Muscle of leg (tissue), 3 donors: ENCODE measurements at regions not wholly inside any gene's neighbourhood (a gene's known extent, or its start where the extent isn't known, plus 50 kb on each side); places are given as distances from the start of the nearest gene placed in this dataset.
"Not testable (repeated sequence)": the region's sequence is repeated elsewhere in the genome, so short reads cannot be mapped to it uniquely, and the experiment has no call there.

Experiments
- DNase-seq: peaks from one replicate; pipeline ENCODE4 v3.0.0; 2013
- H3K27ac ChIP-seq: one replicate; pipeline ENCODE4 v1.5.1; 2013; ENCODE audit warnings: mild to moderate bottlenecking, low read length, control low read depth
- H3K27me3 ChIP-seq: one replicate; pipeline ENCODE4 v1.6.1; 2013; ENCODE audit warnings: low read length; ENCODE audit not compliant: control insufficient read depth, insufficient read depth
- H3K36me3 ChIP-seq: one replicate; pipeline ENCODE4 v1.6.1; 2013; ENCODE audit warnings: low read length; ENCODE audit not compliant: control insufficient read depth, insufficient read depth
- H3K4me1 ChIP-seq: one replicate; pipeline ENCODE4 v1.6.1; 2013; ENCODE audit warnings: low read length; ENCODE audit not compliant: control insufficient read depth, insufficient read depth
- H3K4me3 ChIP-seq: one replicate; pipeline ENCODE4 v1.5.1; 2013; ENCODE audit warnings: low read length, control low read depth
- H3K9me3 ChIP-seq: replicated peaks from 2 replicates; pipeline ENCODE4 v1.6.1; 2013; ENCODE audit warnings: low read depth, low read length; ENCODE audit not compliant: control insufficient read depth
- WGBS: methylation state at CpG from one replicate; pipeline ENCODE4 v1.1.5; 2013; ENCODE audit warnings: missing lambda C conversion rate; ENCODE audit not compliant: insufficient coverage; 5-methylcytosine and 5-hydroxymethylcytosine counted together

DNA sequence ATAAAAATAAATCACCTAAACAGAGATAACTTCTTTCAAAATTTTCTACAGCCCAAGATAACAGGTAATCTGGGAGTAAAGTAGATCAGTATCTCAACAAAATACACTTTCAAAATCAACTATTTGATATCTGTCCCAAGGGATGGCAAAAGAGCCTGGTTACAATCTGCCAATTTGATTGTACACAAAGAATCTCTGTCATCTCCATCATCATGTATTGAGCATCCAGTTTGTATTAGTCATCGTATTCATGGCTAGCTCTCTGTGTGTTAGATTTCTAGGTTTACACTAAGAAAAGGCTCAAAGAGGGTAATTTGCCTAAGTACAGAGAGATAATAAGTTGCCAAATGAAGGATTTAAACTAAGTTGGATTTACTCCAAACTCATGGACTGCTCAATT, 329.0 kb upstream of the NRSN1 start:
- no peaks in the 10 kb centered on the region for H3K27me3 ChIP-seq
- no peak for DNase-seq
- H3K36me3 ChIP-seq, result no peaks in the 10 kb centered on the region
- WGBS, result no CpG with 5 or more reads among the region's 1 CpG
- H3K27ac ChIP-seq, result no peak overlapping the region
- no peaks in the 10 kb centered on the region for H3K4me1 ChIP-seq
- no peaks in the 10 kb centered on the region for H3K9me3 ChIP-seq
- H3K4me3 ChIP-seq, result no peak overlapping the region

DNA sequence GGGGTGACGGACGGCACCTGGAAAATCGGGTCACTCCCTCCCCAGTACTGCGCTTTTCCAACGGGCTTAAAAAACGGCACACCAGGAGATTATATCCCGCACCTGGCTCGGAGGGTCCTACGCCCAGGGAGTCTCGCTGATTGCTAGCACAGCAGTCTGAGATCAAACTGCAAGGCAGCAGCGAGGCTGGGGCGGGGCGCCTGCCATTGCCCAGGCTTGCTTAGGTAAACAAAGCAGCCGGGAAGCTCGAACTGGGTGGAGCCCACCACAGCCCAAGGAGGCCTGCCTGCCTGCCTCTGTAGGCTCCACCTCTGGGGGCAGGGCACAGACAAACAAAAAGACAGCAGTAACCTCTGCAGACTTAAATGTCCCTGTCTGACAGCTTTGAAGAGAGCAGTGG, 321.7 kb upstream of the NRSN1 start:
- DNase-seq, H3K27me3 ChIP-seq, H3K9me3 ChIP-seq, H3K27ac ChIP-seq, H3K4me3 ChIP-seq, H3K4me1 ChIP-seq, H3K36me3 ChIP-seq: not testable (repeated sequence)
- 93% methylated on average over 5 of the region's 15 CpGs for WGBS

DNA sequence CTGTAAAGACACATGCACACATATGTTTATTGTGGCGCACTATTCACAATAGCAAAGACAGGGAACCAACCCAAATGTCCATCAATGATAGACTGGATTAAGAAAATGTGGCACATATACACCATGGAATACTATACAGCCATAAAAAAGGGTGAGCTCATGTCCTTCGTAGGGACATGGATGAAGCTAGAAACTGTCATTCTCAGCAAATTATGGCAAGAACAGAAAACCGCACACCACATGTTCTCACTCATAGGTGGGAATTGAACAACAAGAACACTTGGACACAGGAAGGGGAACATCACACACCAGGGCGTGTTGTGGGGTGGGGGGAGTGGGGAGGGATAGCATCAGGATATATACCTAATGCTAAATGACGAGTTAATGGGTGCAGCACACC, 304.9 kb upstream of the NRSN1 start:
- H3K9me3 ChIP-seq, H3K36me3 ChIP-seq, H3K4me1 ChIP-seq, H3K4me3 ChIP-seq, DNase-seq, H3K27me3 ChIP-seq, H3K27ac ChIP-seq: not testable (repeated sequence)
- no CpG with 5 or more reads among the region's 5 CpGs for WGBS

DNA sequence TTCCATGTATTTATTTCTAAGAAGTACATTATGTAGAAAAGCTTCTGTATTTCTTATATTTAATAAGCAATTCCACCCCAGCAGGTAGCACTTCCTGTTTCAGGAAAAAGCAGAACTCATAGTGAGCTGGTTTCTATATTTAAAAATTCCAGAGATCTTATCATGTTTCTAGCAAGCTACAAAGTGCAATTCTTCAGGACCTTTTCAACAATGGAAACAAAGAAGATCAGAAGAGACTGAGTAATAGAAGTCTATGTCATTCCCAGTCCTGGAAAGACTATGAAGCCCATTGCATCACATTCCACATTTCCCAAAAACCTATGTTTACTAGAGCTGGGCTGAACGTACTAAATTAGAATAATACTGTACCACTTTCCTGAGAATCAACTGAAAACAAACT, 302.6 kb upstream of the NRSN1 start:
- Histone ChIP-seq H3K4me1 (no peaks in the 10 kb centered on the region), H3K4me3 (no peak overlapping the region), H3K36me3 (no peaks in the 10 kb centered on the region), H3K27me3 (no peaks in the 10 kb centered on the region), H3K27ac (no peak overlapping the region), H3K9me3 (no peaks in the 10 kb centered on the region)
- no CpG with 5 or more reads among the region's 1 CpG for WGBS
- no peak for DNase-seq

DNA sequence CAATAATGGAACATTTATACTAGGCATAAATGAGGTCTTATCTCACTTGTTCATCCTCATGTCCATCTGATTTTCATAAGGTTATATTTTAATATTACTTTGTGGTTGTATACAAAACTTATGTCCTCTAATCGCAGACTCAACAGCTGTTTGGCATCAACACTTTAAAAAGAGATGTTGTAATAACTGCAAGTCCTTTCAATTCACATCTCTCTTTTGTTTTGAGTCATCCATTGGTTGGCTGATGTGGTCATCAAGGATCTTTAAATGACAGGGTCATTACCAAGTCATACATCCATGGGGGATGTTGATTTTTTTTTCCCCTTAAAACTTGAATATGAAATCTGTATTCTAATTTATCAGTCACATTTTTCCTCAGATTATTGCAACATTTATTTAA, 299.4 kb upstream of the NRSN1 start:
- H3K27ac ChIP-seq, result no peak overlapping the region
- no peaks in the 10 kb centered on the region for H3K27me3 ChIP-seq
- WGBS, result no CpG with 5 or more reads among the region's 1 CpG
- H3K4me3 ChIP-seq, result no peak overlapping the region
- H3K4me1 ChIP-seq, result no peaks in the 10 kb centered on the region
- H3K9me3 ChIP-seq, result no peaks in the 10 kb centered on the region
- peak; percentile 8 for DNase-seq
- H3K36me3 ChIP-seq, result no peaks in the 10 kb centered on the region

DNA sequence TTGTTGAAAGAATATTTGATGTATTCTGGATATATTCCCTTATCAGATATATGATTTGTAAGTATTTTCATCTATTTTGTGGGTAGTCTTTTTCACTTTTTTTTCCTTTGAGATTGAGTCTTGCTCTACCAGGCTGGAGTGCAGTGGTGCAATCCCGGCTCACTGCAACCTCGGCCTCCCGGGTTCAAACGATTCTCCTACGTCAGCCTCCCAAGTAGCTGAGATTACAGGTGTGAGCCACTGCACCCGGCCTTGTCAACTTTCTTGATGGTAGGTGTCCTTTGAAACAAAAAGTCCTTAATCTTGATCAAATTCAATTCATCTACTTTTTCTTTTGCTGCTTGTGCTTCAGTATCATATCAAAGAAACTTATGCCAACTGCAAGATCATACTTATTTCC, 297.2 kb upstream of the NRSN1 start:
- H3K36me3 ChIP-seq, result no peaks in the 10 kb centered on the region
- no peak for DNase-seq
- H3K27ac ChIP-seq, result no peak overlapping the region
- no peak overlapping the region for H3K4me3 ChIP-seq
- H3K4me1 ChIP-seq, result no peaks in the 10 kb centered on the region
- H3K9me3 ChIP-seq, result no peaks in the 10 kb centered on the region
- WGBS, result no CpG with 5 or more reads among the region's 6 CpGs
- H3K27me3 ChIP-seq, result no peaks in the 10 kb centered on the region

DNA sequence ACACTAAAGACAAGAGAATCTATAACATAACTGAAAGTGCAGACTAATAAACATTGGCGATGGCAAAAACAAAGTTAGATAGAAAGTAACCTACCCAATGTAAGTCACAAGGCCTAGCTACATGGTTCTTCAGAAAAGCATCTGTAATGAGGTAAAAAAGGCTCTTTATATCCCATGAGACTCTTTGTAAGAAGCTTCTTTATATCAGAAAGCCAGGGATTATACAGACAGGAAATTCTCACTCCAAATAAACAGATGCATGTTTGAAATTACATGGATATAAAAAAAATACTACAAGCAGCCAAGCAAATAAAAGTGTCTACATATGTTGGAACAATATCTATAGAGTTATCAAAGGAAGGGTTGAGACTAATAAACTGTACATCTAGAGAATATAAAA, 284.9 kb upstream of the NRSN1 start:
- H3K4me3 ChIP-seq, result no peak overlapping the region
- H3K9me3 ChIP-seq, result no peaks in the 10 kb centered on the region
- H3K27ac ChIP-seq, result no peak overlapping the region
- no peaks in the 10 kb centered on the region for H3K27me3 ChIP-seq
- WGBS, result no CpG with 5 or more reads among the region's 1 CpG
- DNase-seq, result peak; percentile 22
- no peaks in the 10 kb centered on the region for H3K36me3 ChIP-seq
- H3K4me1 ChIP-seq, result no peaks in the 10 kb centered on the region

DNA sequence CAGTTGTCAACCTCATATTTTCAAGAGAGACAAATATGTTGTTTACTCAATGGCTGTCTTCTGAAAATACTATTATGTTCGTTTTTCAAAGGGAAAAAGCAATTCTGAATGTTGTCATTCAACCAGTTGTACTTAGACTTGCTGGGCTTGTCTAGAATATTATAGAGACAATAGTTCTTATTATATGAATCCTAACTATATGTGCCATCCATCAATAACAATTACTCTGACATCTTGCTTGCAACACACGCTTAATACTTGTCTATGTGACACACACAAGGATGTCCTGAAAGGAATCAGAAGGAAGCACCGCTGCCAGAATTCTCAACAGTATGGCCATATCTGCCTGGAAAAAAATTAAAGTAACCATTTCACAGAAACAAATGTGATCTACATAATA, 283.3 kb upstream of the NRSN1 start:
- Histone ChIP-seq H3K9me3 (no peaks in the 10 kb centered on the region), H3K4me3 (no peak overlapping the region), H3K36me3 (no peaks in the 10 kb centered on the region), H3K27ac (no peak overlapping the region), H3K4me1 (no peaks in the 10 kb centered on the region), H3K27me3 (no peaks in the 10 kb centered on the region)
- WGBS, result no CpG with 5 or more reads among the region's 3 CpGs
- no peak for DNase-seq

DNA sequence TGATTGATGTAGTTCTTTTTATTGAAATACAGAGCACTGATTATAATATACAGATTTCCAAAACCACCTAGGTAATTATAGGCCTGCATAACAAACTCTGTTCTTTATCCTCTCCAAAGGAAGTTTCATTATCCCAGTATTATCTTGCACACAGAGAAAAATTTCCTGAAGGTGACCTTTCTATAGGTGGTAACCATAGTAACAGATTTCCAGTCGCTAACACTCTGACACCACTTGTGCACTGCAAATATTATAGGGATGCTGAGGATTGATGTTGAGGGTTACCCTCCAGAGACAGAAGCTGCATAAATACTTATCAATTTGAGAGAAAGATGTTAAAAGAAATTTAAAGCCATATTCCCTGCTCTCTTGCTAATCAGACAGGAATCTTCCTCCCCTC, 274.5 kb upstream of the NRSN1 start:
- no CpG with 5 or more reads among the region's 1 CpG for WGBS
- Histone ChIP-seq H3K27me3 (no peaks in the 10 kb centered on the region), H3K4me3 (no peak overlapping the region), H3K9me3 (no peaks in the 10 kb centered on the region), H3K36me3 (no peaks in the 10 kb centered on the region), H3K4me1 (no peaks in the 10 kb centered on the region), H3K27ac (no peak overlapping the region)
- DNase-seq, result no peak

DNA sequence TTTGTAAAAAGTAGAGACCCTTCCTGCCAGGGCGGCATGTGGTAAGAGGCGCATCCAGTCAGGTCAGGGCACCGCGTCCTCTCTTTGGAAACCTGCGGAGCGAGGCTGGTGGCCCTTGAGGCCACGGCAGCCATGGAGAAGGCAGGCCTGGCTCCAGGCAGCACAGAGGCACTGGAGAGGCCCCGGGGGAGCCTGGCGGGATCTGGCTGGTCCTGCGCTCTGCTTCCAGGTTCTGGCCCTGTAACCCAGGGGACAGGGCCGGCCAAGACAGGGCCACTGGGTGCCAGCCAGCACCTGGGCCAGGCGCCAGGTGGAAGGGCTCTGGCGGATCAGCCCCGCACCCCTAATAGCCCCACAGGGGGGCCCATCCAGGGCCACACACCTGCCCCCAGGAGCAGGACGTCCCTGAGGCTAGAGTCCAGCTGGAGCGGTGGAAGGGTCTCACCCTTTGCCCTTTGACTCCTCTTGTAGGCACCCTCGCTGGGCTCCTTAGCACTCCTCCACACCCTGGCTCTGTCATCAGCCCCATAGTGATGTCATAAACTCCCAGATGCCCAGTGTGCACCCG, 272.4 kb upstream of the NRSN1 start:
- H3K9me3 ChIP-seq, H3K27ac ChIP-seq, H3K4me1 ChIP-seq, H3K36me3 ChIP-seq, H3K27me3 ChIP-seq, H3K4me3 ChIP-seq, DNase-seq: not testable (repeated sequence)
- 80% methylated on average over 5 of the region's 18 CpGs for WGBS

DNA sequence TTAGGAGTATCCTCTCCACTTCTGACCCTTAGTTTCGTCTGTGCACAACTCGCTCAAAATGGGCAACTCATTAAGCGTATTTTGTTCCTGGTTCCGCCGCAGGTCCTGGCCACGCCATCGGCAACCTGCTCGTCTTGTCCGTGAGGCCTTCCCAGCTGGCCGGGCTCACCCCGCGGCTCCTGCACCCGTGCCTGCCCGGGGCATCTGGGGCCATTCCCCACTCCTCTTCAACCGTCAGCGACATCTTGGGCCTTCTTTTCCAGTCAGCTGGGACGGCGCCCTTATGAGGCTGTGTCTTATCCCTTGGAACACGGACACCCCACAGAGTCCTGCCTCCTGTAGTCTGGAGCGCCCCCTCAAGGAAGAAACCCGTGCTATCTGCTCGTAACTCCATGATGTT, 271.9 kb upstream of the NRSN1 start:
- WGBS, result 94% methylated on average over 18 of the region's 22 CpGs
- not testable (repeated sequence) for H3K4me3 ChIP-seq, H3K4me1 ChIP-seq, H3K27me3 ChIP-seq, H3K27ac ChIP-seq, H3K36me3 ChIP-seq, DNase-seq, H3K9me3 ChIP-seq
